Caco-2 (cell line): ENCODE measurements at regions not wholly inside any gene's neighbourhood (a gene's known extent, or its start where the extent isn't known, plus 50 kb on each side); places are given as distances from the start of the nearest gene placed in this dataset.

ENCODE experiments used
- BruUV-seq: library from RNA; stranded (reverse); fragments of 400-500 nt; replicated peaks from 2 replicates; lab custom pipeline; 2021; lab: Mats Ljungman, UMichigan
- CTCF ChIA-PET: fragments of 300-600 bp; sonication (Branson Sonifier 250); formaldehyde crosslinking; loops from one replicate; lab custom pipeline; 2022; ENCODE audit warnings: antibody characterized with exemption; lab: Charles Lee
- POLR2A ChIA-PET: fragments of 300-600 bp; sonication (Branson Sonifier 250); formaldehyde crosslinking; loops from one replicate; lab custom pipeline; 2022; ENCODE audit warnings: antibody characterized with exemption; lab: Charles Lee
- DNase-seq, 2 experiments: peaks; one replicate each; pipeline versions ENCODE4 v3.0.0 to v3.0.0-alpha.2; 2020 to 2022
- H3K27me3 ChIP-seq: replicated peaks from 2 replicates; pipeline ENCODE4 v1.6.0; 2011; ENCODE audit warnings: low read length; ENCODE audit not compliant: control insufficient read depth, insufficient read depth
- H3K36me3 ChIP-seq: 2 replicates; pipeline ENCODE4 v1.5.1; 2011; ENCODE audit warnings: low read length; ENCODE audit not compliant: control insufficient read depth, insufficient read depth
- H3K4me1 ChIP-seq: fragments of 250-450 bp; sonication (Bioruptor Pico); 2 replicates; pipeline ENCODE4 v1.5.1; 2020; ENCODE audit warnings: mild to moderate bottlenecking
- H3K4me3 ChIP-seq: 2 replicates; pipeline ENCODE4 v1.5.1; 2011; ENCODE audit warnings: low read depth, mild to moderate bottlenecking, control low read depth, low read length
- H3K9me3 ChIP-seq: fragments of 250-450 bp; sonication (Bioruptor Pico); 2 replicates; pipeline ENCODE4 v1.5.1; 2020; ENCODE audit warnings: mild to moderate bottlenecking, moderate library complexity
- H3K27ac Mint-ChIP-seq: one replicate; pipeline ENCODE4 v1.8.0; 2022; ENCODE audit warnings: mixed read lengths; ENCODE audit not compliant: unreplicated experiment
- H3K27me3 Mint-ChIP-seq: one replicate; pipeline ENCODE4 v1.8.0; 2022; ENCODE audit warnings: mixed read lengths; ENCODE audit not compliant: insufficient read depth, unreplicated experiment
- H3K36me3 Mint-ChIP-seq: one replicate; pipeline ENCODE4 v1.8.0; 2022; ENCODE audit warnings: mild to moderate bottlenecking, mixed read lengths; ENCODE audit not compliant: insufficient read depth, unreplicated experiment
- H3K4me1 Mint-ChIP-seq: one replicate; pipeline ENCODE4 v1.8.0; 2022; ENCODE audit warnings: low read depth, mixed read lengths; ENCODE audit not compliant: unreplicated experiment
- H3K4me3 Mint-ChIP-seq: one replicate; pipeline ENCODE4 v1.8.0; 2022; ENCODE audit warnings: mild to moderate bottlenecking, moderate library complexity, mixed read lengths; ENCODE audit not compliant: unreplicated experiment
- H3K9me3 Mint-ChIP-seq: one replicate; pipeline ENCODE4 v1.8.0; 2022; ENCODE audit warnings: mixed read lengths; ENCODE audit not compliant: unreplicated experiment
- CTCF ChIP-seq, 2 experiments: fragments of 200-600 bp in 1 of 2; IDR thresholded peaks; 1 replicate in 1 of 2; 2 replicates in 1 of 2; pipeline versions ENCODE4 v1.5.1 to v1.8.0; 2011 to 2022; ENCODE audit warnings: antibody characterized with exemption in 1 of 2, control low read depth in 1 of 2, inconsistent platforms in 1 of 2, low read depth in 1 of 2, low read length in 1 of 2, mild to moderate bottlenecking in 1 of 2, moderate library complexity in 1 of 2; ENCODE audit not compliant: insufficient read depth in 1 of 2, severe bottlenecking in 1 of 2, unreplicated experiment in 1 of 2
- intact Hi-C: fragments of 100-400 bp; cut with micrococcal nuclease; formaldehyde crosslinking; loops from one replicate; pipeline ENCODE4 v1.10.0; 2022; ENCODE audit not compliant: unreplicated experiment

- Mint-ChIP-seq H3K4me3 (no peak overlapping the region), H3K36me3 (no peaks in the 10 kb centered on the region), H3K27me3 (no peaks in the 10 kb centered on the region), H3K27ac (no peak overlapping the region), H3K4me1 (no peaks in the 10 kb centered on the region), H3K9me3 (no peaks in the 10 kb centered on the region)
- CTCF ChIA-PET, result no interaction called here
- Histone ChIP-seq H3K4me1 (no peaks in the 10 kb centered on the region), H3K4me3 (no peak overlapping the region), H3K36me3 (no peaks in the 10 kb centered on the region), H3K9me3 (no peaks in the 10 kb centered on the region), H3K27me3 (no peaks in the 10 kb centered on the region)
- intact Hi-C loops, result no loop called here
- no peak for TF ChIP-seq CTCF (IDR thresholded peaks at IDR 0.05; ENCODE audit: insufficient read depth in 1 of 2, low read depth in 1 of 2, low read length in 1 of 2, severe bottlenecking in 1 of 2, unreplicated experiment in 1 of 2)
- BruUV-seq, result no TSS peak
- no peak for DNase-seq
- POLR2A ChIA-PET, result no interaction called here
Measured at GRCh38 chr6:169961772-169962561, 210.5 kb downstream of the ERMARD start.

- Mint-ChIP-seq H3K27ac (no peak overlapping the region), H3K4me3 (no peak overlapping the region), H3K27me3 (no peaks in the 10 kb centered on the region), H3K36me3 (no peaks in the 10 kb centered on the region), H3K9me3 (no peaks in the 10 kb centered on the region), H3K4me1 (no peaks in the 10 kb centered on the region)
- TF ChIP-seq CTCF (IDR thresholded peaks at IDR 0.05; ENCODE audit: insufficient read depth in 1 of 2, low read depth in 1 of 2, low read length in 1 of 2, severe bottlenecking in 1 of 2, unreplicated experiment in 1 of 2), result no peak
- Histone ChIP-seq H3K9me3 (no peaks in the 10 kb centered on the region), H3K4me1 (no peaks in the 10 kb centered on the region), H3K27me3 (no peaks in the 10 kb centered on the region), H3K4me3 (no peak overlapping the region), H3K36me3 (no peaks in the 10 kb centered on the region)
- intact Hi-C loops, result no loop called here
- ChIA-PET CTCF (no interaction called here), POLR2A (no interaction called here)
- BruUV-seq, result no TSS peak
- no peak for DNase-seq
Measured at GRCh38 chr6:169960886-169961611, 209.6 kb downstream of the ERMARD start.

- no TSS peak for BruUV-seq
- Histone ChIP-seq H3K36me3 (no peaks in the 10 kb centered on the region), H3K4me1 (no peaks in the 10 kb centered on the region), H3K9me3 (no peaks in the 10 kb centered on the region), H3K27me3 (no peaks in the 10 kb centered on the region), H3K4me3 (no peak overlapping the region)
- no peaks in the 10 kb centered on the region for H3K4me1 Mint-ChIP-seq
- ChIA-PET POLR2A (no interaction called here), CTCF (no interaction called here)
- no peak overlapping the region for H3K4me3 Mint-ChIP-seq
- intact Hi-C loops, result no loop called here
- no peaks in the 10 kb centered on the region for H3K27me3 Mint-ChIP-seq
- no peaks in the 10 kb centered on the region for H3K9me3 Mint-ChIP-seq
- TF ChIP-seq CTCF (IDR thresholded peaks at IDR 0.05; ENCODE audit: insufficient read depth in 1 of 2, low read depth in 1 of 2, low read length in 1 of 2, severe bottlenecking in 1 of 2, unreplicated experiment in 1 of 2), result no peak
- no peak overlapping the region for H3K27ac Mint-ChIP-seq
- H3K36me3 Mint-ChIP-seq, result no peaks in the 10 kb centered on the region
- no peak for DNase-seq
Measured at GRCh38 chr6:169960521-169960885, 209.1 kb downstream of the ERMARD start.
